Stimulated activated CD4-positive, alpha-beta T cell treated with anti-CD3 and anti-CD28 coated beads, TNF-alpha, amount 100 ng/mL, for 4 hours (primary cell): ENCODE measurements at regions not wholly inside any gene's neighbourhood (a gene's known extent, or its start where the extent isn't known, plus 50 kb on each side); places are given as distances from the start of the nearest gene placed in this dataset.

ENCODE experiments used
- DNase-seq, 3 experiments: peaks; one replicate each; pipeline ENCODE4 v3.0.0-alpha.2; 2020; ENCODE audit warnings: low read depth in 3 of 3

- no peak for DNase-seq
Observed at GRCh38 chr4:114177628-114178027, 198.2 kb upstream of the ARSJ start.

DNA sequence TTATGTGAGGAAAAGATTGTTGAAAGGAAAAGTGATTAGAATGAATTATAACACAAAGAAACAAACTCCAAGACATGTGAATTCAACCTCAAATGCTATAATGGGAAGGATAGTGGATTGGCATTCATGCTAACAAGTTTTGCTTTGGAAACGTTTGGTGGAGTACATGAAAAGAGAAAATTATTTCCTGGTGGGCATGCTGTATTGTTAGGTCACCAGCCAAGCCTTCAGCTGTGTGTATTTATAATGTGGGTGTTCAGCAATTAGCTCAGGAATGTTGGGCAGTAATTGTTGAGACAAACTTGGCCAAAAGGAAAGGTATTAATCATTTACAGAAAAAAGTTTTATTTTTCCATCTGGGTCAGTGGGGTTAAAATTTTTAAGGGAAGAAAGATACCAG lies 198.9 kb upstream of the ARSJ start:
- DNase-seq = no peak

GRCh38 chr4:114180481-114180880 lies 201.0 kb upstream of the ARSJ start:
- peak; percentile 2 to 17 (median 3) for DNase-seq

DNA sequence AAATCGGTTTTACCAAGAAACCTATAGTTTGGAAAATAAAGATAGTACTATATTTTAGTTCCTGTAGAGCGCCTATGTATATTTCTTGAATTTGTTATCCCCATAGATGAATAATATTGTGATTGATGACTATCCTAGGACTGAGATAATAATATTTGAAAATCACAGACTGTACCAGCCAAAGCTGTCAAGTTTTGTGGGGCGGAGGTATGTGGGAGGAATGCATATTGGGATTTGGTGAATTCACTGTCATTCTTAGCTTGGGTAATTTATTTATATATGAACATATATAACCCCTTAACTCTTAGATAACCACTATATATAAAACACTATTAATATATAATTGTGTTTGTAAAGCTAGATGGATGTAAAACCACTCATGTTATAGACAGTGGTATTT lies 205.5 kb upstream of the ARSJ start:
- no peak for DNase-seq

DNA sequence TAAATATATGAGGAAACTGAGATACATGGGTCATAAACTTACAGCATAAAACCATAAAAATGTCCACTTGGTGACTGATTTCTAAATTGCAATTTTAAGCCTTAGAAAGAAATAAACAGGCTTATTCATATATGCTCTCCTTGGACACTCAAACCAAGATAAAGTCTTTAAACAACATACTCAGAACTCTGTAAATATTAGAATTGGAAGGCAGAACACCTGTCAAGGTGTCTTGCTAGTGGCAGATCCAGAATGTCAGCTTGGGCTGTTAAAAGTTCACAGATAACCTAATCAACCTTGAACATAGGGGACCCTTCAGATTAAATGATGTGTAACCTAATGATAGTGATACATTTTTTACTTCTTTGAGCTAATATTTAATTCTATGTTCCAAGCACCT lies 208.1 kb upstream of the ARSJ start:
- DNase-seq = no peak

GRCh38 chr4:114191496-114191895 lies 212.0 kb upstream of the ARSJ start:
- no peak for DNase-seq

DNA sequence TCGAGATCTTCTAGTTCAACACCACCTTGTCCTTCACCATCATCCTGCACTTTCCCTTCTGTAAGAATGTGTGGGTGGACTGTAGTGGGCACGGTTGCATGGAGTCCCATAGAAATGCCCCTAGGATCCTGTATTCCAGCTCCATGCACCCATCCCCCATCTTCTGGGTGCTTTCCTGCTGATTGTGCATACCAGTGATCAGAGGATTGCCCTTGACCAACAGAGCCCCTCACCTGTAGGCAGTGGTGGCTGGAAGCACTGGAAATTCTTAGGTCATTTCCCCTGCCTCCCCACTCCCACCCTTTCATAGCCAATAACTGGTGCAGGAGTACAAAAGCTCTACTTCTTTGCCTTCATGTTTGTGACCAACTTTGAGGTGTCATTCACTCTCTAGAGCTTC lies 213.4 kb upstream of the ARSJ start:
- no peak for DNase-seq

- DNase-seq = no peak
Observed at GRCh38 chr4:114193624-114194399, 214.4 kb upstream of the ARSJ start.

GRCh38 chr4:114196606-114197005 lies 217.2 kb upstream of the ARSJ start:
- no peak for DNase-seq

- DNase-seq = no peak
Observed at GRCh38 chr4:114200026-114200425, 220.6 kb upstream of the ARSJ start.

GRCh38 chr4:114205261-114205660 lies 225.8 kb upstream of the ARSJ start:
- DNase-seq = no peak

- no peak for DNase-seq
Observed at GRCh38 chr4:114208574-114209151, 229.2 kb upstream of the ARSJ start.

GRCh38 chr4:114209584-114209983 lies 230.1 kb upstream of the ARSJ start:
- no peak for DNase-seq

DNA sequence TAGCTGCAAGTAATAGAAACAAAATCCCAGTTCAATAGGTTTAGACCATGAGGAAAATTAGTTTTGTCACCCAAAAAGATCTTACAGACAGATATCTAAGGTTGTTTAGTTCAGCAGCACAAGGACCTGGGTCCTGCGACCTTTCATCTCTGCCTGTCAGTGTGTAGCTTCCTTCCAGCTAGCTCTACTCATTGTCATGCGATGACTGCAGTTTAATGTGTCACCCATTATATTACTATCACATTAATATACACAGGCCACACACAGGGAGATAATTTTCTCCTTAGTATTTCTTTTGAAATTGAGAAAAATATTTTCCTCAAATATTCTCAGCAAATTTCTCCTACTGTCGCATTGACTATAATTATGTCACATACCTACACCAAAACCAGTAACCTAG lies 232.1 kb upstream of the ARSJ start:
- DNase-seq = no peak

GRCh38 chr4:114217150-114217817 lies 237.8 kb upstream of the ARSJ start:
- DNase-seq = no peak

- DNase-seq = no peak
Observed at GRCh38 chr4:114223580-114223979, 244.1 kb upstream of the ARSJ start.

DNA sequence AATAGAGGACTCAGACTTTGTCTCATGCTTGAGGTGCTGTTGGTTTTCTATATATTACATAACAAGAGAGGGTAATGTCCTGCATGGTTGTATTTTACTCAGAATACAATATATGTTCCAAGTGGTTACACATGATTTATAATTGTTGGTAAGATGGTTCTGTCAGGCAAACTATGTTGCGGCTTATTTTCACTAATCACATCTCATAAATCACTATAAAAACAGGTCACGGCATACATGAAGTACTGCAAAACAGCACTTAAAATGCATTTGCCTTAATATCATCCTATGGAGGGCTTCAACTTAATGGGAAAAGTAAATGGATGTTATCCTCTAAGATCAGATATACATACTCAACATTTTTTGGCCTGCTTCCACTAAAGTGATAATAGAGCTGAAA lies 246.0 kb upstream of the ARSJ start:
- no peak for DNase-seq

DNA sequence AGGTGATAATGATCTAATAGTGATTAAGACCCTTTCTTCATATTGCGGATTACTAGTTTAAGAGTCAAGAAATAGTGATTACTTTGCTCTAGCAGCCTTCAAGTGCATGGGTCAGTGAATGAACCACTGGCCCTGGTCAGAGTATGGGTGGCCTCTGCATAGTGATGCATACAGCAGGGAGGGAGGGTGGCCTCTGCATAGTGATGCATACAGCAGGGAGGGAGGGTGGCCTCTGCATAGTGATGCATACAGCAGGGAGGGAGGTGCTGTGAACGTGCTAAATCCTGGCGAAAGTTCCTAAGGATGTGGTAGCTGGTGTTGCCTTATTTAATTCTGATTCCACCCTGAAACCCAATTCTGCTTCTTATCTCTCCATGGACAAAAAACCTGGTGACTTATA lies 246.7 kb upstream of the ARSJ start:
- DNase-seq = no peak

DNA sequence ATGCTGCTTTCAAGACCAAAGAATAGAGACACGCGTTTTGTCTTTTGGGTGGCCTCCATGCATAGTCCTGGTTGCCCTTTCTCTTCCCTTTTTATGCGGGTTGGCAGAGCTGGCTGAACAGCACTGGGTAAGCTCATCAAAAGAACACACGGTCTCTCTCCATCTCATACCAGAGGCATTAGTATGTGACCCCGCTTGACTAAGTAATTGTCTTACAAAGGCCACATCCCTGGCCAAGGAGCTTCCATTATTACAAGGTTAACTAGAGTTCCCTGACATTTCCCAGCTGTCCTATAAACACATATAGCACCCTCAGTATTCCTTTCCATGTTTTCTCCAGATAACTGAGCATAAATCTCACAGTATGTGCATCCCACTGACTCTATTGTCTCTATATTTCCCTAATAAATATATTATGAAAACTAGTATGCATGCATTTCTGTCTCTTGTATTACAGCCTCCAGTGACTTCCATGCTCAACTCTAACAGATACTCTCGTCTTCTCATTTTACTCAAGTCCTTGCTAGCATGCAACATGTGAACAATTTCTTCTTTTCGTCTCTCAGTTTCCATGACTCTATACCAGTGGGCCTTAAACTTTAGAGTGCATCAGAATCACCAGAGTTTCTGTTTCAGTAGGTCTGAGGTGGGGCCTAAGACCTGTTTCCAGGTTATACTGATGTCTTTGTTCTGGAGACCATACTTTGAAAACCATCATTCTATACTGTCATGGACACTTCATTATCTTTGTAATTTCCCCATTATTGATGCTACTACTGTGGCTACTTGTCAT lies 247.7 kb upstream of the ARSJ start:
- no peak for DNase-seq

- no peak for DNase-seq
Observed at GRCh38 chr4:114229706-114230105, 250.3 kb upstream of the ARSJ start.

GRCh38 chr4:114236171-114236769 lies 256.8 kb upstream of the ARSJ start:
- DNase-seq = no peak

- DNase-seq = no peak
Observed at GRCh38 chr4:114237997-114238396, 258.6 kb upstream of the ARSJ start.
